ENCODE measurements at regions not wholly inside any gene's neighbourhood (a gene's known extent, or its start where the extent isn't known, plus 50 kb on each side); places are given as distances from the start of the nearest gene placed in this dataset.

- H4K20me1 ChIP-seq (ENCODE audit: control insufficient read depth, insufficient read depth, low read depth, low read length) = no peaks in the 10 kb centered on the region
- no peaks in the 10 kb centered on the region for H3K9me3 ChIP-seq (ENCODE audit: control insufficient read depth, insufficient read depth, low read length)
- no peaks in the 10 kb centered on the region for H3K36me3 ChIP-seq (ENCODE audit: control insufficient read depth, low read length)
- no peaks in the 10 kb centered on the region for H3K4me1 ChIP-seq (ENCODE audit: control insufficient read depth, low read length)
- no peaks in the 10 kb centered on the region for H3K79me2 ChIP-seq (ENCODE audit: control insufficient read depth, low read length)
- no peaks in the 10 kb centered on the region for H3K27me3 ChIP-seq (ENCODE audit: control insufficient read depth, low read length)
- TF ChIP-seq, protein P1, sequence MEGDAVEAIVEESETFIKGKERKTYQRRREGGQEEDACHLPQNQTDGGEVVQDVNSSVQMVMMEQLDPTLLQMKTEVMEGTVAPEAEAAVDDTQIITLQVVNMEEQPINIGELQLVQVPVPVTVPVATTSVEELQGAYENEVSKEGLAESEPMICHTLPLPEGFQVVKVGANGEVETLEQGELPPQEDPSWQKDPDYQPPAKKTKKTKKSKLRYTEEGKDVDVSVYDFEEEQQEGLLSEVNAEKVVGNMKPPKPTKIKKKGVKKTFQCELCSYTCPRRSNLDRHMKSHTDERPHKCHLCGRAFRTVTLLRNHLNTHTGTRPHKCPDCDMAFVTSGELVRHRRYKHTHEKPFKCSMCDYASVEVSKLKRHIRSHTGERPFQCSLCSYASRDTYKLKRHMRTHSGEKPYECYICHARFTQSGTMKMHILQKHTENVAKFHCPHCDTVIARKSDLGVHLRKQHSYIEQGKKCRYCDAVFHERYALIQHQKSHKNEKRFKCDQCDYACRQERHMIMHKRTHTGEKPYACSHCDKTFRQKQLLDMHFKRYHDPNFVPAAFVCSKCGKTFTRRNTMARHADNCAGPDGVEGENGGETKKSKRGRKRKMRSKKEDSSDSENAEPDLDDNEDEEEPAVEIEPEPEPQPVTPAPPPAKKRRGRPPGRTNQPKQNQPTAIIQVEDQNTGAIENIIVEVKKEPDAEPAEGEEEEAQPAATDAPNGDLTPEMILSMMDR (IDR thresholded peaks at IDR 0.05; ENCODE audit: low read depth, low read length, poor library complexity, severe bottlenecking) = no peak
- no peak for TF ChIP-seq EZH2phosphoT487 (IDR thresholded peaks at IDR 0.05; ENCODE audit: borderline replicate concordance, low read length)
- H3K4me2 ChIP-seq (ENCODE audit: low read length) = no peak overlapping the region
- no peak overlapping the region for H3K27ac ChIP-seq (ENCODE audit: low read depth, low read length)
- H3K9me2 ChIP-seq (replicated peaks; ENCODE audit: control insufficient read depth, low read length) = no peaks in the 10 kb centered on the region
- no peaks in the 10 kb centered on the region for H3F3A ChIP-seq (ENCODE audit: control insufficient read depth, insufficient read depth)
- no peak overlapping the region for H3K4me3 ChIP-seq (ENCODE audit: low read length)
These were observed 298.2 kb upstream of the SALL3 start for GRCh38 chr18:78681396-78681795.

DNA sequence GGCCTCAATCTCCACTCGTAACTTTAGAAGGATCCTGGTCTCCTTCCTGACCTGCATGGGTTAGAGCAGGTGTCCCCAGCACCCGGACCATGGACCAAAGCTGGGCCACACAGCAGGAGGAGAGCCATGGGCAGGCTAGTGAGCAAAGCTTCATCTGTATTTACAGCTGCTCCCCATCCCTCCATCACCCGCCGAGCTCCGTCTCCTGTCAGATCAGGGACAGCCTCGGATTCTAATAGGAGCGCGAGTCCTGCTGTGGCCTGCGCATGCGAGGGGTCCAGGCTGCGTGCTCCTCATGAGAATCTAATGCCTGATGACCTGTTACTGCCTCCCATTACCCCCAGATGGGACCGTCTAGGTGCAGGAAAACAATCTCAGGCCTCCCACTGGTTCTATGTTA is 297.7 kb upstream of the SALL3 start:
- H3K27ac ChIP-seq (ENCODE audit: low read depth, low read length) = no peak overlapping the region
- TF ChIP-seq EZH2phosphoT487 (IDR thresholded peaks at IDR 0.05; ENCODE audit: borderline replicate concordance, low read length) = no peak
- TF ChIP-seq, protein P1 (IDR thresholded peaks at IDR 0.05; ENCODE audit: low read depth, low read length, poor library complexity, severe bottlenecking) = no peak
- H3K9me2 ChIP-seq (replicated peaks; ENCODE audit: control insufficient read depth, low read length) = no peaks in the 10 kb centered on the region
- no peaks in the 10 kb centered on the region for H3K4me1 ChIP-seq (ENCODE audit: control insufficient read depth, low read length)
- H3K79me2 ChIP-seq (ENCODE audit: control insufficient read depth, low read length) = no peaks in the 10 kb centered on the region
- H3K4me3 ChIP-seq (ENCODE audit: low read length) = no peak overlapping the region
- no peak overlapping the region for H3K4me2 ChIP-seq (ENCODE audit: low read length)
- no peaks in the 10 kb centered on the region for H3K9me3 ChIP-seq (ENCODE audit: control insufficient read depth, insufficient read depth, low read length)
- H3F3A ChIP-seq (ENCODE audit: control insufficient read depth, insufficient read depth) = no peaks in the 10 kb centered on the region
- no peaks in the 10 kb centered on the region for H3K27me3 ChIP-seq (ENCODE audit: control insufficient read depth, low read length)
- no peaks in the 10 kb centered on the region for H4K20me1 ChIP-seq (ENCODE audit: control insufficient read depth, insufficient read depth, low read depth, low read length)
- no peaks in the 10 kb centered on the region for H3K36me3 ChIP-seq (ENCODE audit: control insufficient read depth, low read length)

- H3K27ac ChIP-seq (ENCODE audit: low read depth, low read length) = no peak overlapping the region
- H3F3A ChIP-seq (ENCODE audit: control insufficient read depth, insufficient read depth) = no peaks in the 10 kb centered on the region
- H4K20me1 ChIP-seq (ENCODE audit: control insufficient read depth, insufficient read depth, low read depth, low read length) = no peaks in the 10 kb centered on the region
- H3K27me3 ChIP-seq (ENCODE audit: control insufficient read depth, low read length) = no peaks in the 10 kb centered on the region
- no peaks in the 10 kb centered on the region for H3K9me2 ChIP-seq (replicated peaks; ENCODE audit: control insufficient read depth, low read length)
- H3K4me1 ChIP-seq (ENCODE audit: control insufficient read depth, low read length) = no peaks in the 10 kb centered on the region
- H3K9me3 ChIP-seq (ENCODE audit: control insufficient read depth, insufficient read depth, low read length) = no peaks in the 10 kb centered on the region
- no peaks in the 10 kb centered on the region for H3K79me2 ChIP-seq (ENCODE audit: control insufficient read depth, low read length)
- H3K36me3 ChIP-seq (ENCODE audit: control insufficient read depth, low read length) = no peaks in the 10 kb centered on the region
- no peak overlapping the region for H3K4me3 ChIP-seq (ENCODE audit: low read length)
- no peak overlapping the region for H3K4me2 ChIP-seq (ENCODE audit: low read length)
- TF ChIP-seq EZH2phosphoT487 (IDR thresholded peaks at IDR 0.05; ENCODE audit: borderline replicate concordance, low read length) = no peak
These were observed 296.9 kb upstream of the SALL3 start for GRCh38 chr18:78682716-78683115.

- Histone ChIP-seq H3K4me3 (ENCODE audit: low read length) (no peak overlapping the region), H3K27ac (ENCODE audit: low read depth, low read length) (no peak overlapping the region), H3K36me3 (ENCODE audit: control insufficient read depth, low read length) (no peaks in the 10 kb centered on the region), H3K9me3 (ENCODE audit: control insufficient read depth, insufficient read depth, low read length) (no peaks in the 10 kb centered on the region), H3K4me1 (ENCODE audit: control insufficient read depth, low read length) (no peaks in the 10 kb centered on the region), H3K79me2 (ENCODE audit: control insufficient read depth, low read length) (no peaks in the 10 kb centered on the region), H3K4me2 (ENCODE audit: low read length) (no peak overlapping the region), H3K27me3 (ENCODE audit: control insufficient read depth, low read length) (no peaks in the 10 kb centered on the region), H3F3A (ENCODE audit: control insufficient read depth, insufficient read depth) (no peaks in the 10 kb centered on the region), H3K9me2 (replicated peaks; ENCODE audit: control insufficient read depth, low read length) (no peaks in the 10 kb centered on the region), H4K20me1 (ENCODE audit: control insufficient read depth, insufficient read depth, low read depth, low read length) (no peaks in the 10 kb centered on the region)
- no peak for TF ChIP-seq EZH2phosphoT487 (IDR thresholded peaks at IDR 0.05; ENCODE audit: borderline replicate concordance, low read length)
- TF ChIP-seq, protein P1 (IDR thresholded peaks at IDR 0.05; ENCODE audit: low read depth, low read length, poor library complexity, severe bottlenecking) = no peak
These were observed 296.2 kb upstream of the SALL3 start for GRCh38 chr18:78683191-78684010.
